WTC11 (cell line): ENCODE measurements at regions not wholly inside any gene's neighbourhood (a gene's known extent, or its start where the extent isn't known, plus 50 kb on each side); places are given as distances from the start of the nearest gene placed in this dataset.

ENCODE experiments used
- ATF3 ChIP-seq: sonication (generic); formaldehyde crosslinking; conservative IDR thresholded peaks from 2 replicates; pipeline ENCODE4 v1.8.1; 2022; ENCODE audit warnings: mild to moderate bottlenecking, missing genetic modification reagents
- CTCF ChIP-seq: fragments of 200-600 bp; IDR thresholded peaks from 2 replicates; pipeline ENCODE4 v1.8.0; 2022; ENCODE audit warnings: antibody characterized with exemption
- MAX ChIP-seq: sonication (generic); formaldehyde crosslinking; IDR thresholded peaks from 2 replicates; pipeline ENCODE4 v1.8.0; 2022; ENCODE audit warnings: mild to moderate bottlenecking, missing genetic modification reagents
- NR3C1 ChIP-seq: sonication (generic); formaldehyde crosslinking; conservative IDR thresholded peaks from 2 replicates; pipeline ENCODE4 v1.8.1; 2023; ENCODE audit warnings: low read depth, mild to moderate bottlenecking, missing genetic modification reagents
- USF2 ChIP-seq: sonication (generic); formaldehyde crosslinking; IDR thresholded peaks from 2 replicates; pipeline ENCODE4 v1.8.1; 2023; ENCODE audit warnings: mild to moderate bottlenecking, missing genetic modification reagents, moderate library complexity

- TF ChIP-seq ATF3 (CRISPR knock-in tag) (no peak), MAX (no peak), NR3C1 (CRISPR knock-in tag) (no peak), CTCF (no peak), USF2 (CRISPR knock-in tag) (no peak)
Observed at GRCh38 chr6:132892929-132893771, 78.8 kb downstream of the RPS12 start.
